ENCODE measurements at regions not wholly inside any gene's neighbourhood (a gene's known extent, or its start where the extent isn't known, plus 50 kb on each side); places are given as distances from the start of the nearest gene placed in this dataset.

DNA sequence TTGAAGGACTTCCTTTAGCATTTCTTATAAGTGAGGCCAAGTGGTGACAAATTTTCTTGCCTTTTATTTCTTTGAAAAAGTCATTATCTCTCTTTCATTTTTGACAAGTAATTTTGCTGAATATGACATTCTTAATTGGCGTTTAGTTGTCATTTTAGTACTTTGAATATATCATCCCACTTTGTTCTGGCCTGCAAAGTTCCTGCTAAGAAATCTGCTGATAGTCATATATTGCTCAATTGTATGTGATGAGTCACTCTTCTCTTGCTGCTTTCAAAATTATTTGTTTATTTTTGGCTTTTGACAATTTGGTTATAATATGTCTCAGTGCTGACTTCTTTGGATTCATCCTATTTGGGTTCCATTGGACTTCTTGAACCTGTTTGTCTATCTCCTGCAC lies 312.6 kb downstream of the DUSP10 start:
- no peak for DNase-seq (ENCODE audit: low read depth in 2 of 2)

DNA sequence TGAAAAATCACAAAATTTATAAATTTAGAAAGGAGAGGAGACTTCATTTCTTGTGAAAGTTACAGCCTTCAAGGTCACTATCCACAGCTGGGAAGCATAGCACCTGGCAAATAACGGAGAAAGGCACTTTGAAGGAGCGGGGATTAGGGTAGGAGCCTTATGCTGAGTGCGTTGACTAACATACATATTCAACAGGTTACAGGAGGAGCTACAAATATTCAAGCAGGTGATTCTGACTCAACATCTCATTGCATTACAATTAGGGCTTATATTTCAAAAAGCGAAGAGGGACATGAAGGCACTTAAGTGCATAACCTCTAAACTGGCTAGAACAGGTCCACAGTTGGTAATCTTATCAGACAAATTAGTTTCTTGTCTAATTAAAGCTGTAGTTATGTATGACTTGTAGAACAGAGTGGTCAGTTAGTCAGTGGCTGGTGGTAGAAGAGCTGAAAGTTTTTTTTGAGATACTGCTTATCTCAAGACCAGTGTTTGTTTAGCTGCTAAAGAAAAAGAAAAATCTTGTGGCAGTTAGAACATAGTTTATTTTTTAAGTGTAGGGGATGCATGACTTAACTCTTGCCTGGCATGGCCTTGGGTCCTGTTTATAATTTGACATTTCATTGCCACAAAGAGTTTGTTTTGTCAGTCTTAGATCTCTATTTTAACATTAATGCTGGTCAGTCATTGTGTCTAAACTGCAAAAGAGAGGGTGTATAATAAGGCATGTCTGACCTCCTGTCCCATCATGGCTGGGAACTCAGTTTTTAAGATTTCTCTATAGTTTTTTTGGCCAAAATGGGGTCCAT lies 311.5 kb downstream of the DUSP10 start:
- DNase-seq (ENCODE audit: low read depth in 2 of 2) = no peak

- no peak for DNase-seq (ENCODE audit: low read depth in 2 of 2)
Measured at GRCh38 chr1:221431068-221431651, 310.7 kb downstream of the DUSP10 start.

- DNase-seq (ENCODE audit: low read depth in 2 of 2) = no peak
Measured at GRCh38 chr1:221431961-221432360, 309.9 kb downstream of the DUSP10 start.

GRCh38 chr1:221435504-221435904 lies 306.4 kb downstream of the DUSP10 start:
- no peak for DNase-seq (ENCODE audit: low read depth in 2 of 2)

GRCh38 chr1:221437171-221437570 lies 304.7 kb downstream of the DUSP10 start:
- DNase-seq (ENCODE audit: low read depth in 2 of 2) = no peak

DNA sequence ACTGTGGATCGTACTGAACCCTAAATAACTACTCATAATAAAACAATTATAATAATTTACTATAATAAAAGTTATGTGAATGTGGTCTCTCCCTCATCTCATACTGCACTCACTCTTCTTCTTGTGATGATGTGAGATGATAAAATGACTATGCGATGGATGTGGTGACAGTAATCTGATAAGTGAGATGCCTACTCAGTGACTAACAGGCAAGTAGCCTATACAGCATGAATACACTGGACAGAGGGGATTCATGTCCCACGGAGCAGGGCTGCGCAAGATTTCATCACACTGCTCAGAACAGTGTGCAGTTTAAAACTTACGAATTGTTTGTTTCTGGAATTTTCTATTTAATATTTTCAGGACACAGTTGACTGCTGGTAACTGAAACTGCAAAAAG lies 304.0 kb downstream of the DUSP10 start:
- DNase-seq (ENCODE audit: low read depth in 2 of 2) = no peak

DNA sequence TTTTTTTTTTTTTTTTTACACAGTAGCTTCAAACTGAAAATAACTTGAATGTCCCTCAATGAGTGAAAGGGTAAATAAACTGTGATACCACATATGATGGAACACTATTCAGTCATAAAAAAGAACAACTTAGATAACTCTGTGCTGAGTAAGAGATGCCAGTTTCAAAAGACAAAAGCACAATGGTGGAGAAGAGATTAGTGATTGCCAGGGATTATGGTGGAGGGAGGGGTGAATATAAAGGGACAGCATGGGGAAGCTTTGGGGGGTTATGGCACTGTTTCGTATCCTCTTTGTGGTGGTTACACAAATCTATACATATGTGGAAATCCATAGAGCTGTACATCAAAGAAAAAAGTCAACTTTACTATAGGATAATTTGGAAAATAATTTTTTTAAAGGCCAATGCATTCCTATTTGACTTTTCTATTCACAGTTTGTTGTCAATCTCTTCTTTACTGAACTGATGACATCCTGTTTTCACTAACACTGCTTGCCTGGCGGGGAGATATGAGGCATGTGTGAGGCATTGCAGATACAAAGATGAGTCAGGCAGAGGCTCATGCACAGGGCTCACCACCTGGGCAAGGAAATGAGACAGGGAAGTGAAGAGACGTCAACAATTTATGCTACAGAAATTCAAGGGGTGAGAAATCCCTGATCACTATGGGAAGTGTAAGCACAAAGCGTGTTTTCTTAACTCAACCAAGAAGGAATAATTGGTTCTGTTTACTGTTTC lies 302.7 kb downstream of the DUSP10 start:
- DNase-seq (ENCODE audit: low read depth in 2 of 2) = peak in 1 of 2 donors; percentile 27

DNA sequence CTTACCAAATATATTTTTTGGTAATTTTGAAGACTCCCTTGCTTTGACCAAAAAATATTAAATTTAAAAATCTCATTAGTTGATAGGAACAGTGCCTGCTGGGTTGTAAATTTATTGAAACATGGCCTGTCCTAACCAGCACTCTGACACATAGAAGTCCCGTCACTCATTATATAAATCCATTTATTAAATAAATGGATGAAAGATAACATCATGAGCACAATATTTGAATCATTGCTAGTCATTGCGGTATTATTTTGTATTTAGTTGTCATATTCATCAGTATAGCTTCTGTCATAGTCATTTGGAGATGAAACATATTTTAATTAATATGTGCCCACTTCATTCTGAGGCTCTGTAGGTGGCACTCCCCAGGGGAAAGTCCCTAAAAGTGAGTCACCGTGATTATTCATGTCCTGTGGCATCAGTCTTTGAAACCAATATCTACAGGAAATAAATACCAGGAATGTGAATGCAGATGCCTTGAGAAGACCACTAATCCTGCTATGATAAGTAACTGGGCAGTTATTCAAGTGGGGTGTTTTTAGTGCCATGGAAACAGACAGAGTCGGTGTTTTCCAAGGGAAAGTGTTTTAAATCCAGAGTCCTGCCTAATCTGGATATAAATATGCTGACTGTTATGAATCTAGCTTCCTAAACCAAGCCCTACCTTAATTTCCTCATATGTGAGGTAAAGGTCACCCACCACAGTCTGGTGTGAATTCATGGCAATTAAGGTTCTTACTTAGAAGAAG lies 302.0 kb downstream of the DUSP10 start:
- DNase-seq (ENCODE audit: low read depth in 2 of 2) = no peak

DNA sequence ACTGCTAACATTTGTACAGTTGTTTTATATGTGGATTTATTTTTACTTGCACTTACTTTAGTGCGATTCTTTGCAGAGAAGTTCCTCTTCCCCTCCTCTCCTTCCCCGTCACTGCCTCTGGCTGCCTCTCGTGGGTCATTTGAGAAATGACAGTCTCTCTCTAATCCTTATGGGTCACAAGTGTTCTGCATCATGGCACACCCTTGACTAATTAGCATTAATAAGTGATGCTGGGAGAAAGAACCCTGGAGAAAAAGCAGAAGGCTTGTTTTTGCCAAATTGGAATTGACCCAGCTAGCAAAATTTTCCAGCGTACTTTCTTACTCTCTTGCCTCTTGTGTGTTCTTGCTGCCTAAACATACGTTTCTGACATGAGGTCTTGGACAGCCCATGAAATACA lies 301.2 kb downstream of the DUSP10 start:
- DNase-seq (ENCODE audit: low read depth in 2 of 2) = no peak

DNA sequence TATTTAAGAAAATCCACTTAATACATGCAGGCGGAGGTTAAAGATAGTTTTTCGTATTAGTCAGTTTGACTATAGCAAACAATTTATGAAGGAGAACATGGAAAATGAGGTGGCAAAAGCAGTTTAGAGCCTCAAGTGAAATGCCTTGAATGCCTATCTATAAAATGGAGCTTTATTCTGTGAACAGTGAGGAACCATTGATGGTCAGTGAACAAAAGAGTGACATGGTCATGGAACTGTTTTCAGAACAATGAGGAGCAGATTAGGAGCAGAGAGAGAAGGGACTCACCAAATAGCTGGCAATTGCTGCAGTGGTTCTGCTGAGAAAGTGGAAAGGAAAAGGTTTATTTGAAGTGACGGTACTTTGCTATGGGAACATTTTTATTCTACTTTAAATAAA lies 299.8 kb downstream of the DUSP10 start:
- DNase-seq (ENCODE audit: low read depth in 2 of 2) = no peak

- DNase-seq (ENCODE audit: low read depth in 2 of 2) = no peak
Measured at GRCh38 chr1:221444346-221444745, 297.5 kb downstream of the DUSP10 start.

DNA sequence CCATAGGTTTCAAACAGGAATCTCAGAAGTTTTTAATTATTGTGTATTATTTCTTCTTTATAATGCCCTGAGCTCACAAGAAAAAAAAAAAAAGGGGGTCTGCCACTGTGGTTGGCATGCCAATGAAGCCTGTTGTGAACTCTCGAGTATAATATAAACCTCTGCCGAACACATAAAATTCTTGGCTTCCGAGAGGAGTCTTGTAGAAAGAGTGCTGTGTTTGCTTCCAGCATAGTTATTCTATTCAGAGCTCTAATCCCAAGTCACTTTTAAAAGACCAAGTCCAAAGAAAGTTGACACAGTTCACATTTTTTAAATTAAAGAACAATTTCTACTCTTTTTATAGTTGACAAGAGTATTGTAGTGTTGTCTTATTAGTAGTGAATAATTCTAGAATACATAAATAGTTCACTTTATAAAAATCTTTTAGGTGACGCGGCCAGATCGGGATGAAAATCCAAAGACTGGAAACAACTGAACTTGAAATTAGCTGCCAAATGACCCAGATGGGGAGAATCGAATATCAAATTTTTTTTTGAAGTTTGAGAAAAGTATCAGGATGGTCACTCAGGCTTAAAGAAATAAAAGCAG lies 293.2 kb downstream of the DUSP10 start:
- no peak for DNase-seq (ENCODE audit: low read depth in 2 of 2)

DNA sequence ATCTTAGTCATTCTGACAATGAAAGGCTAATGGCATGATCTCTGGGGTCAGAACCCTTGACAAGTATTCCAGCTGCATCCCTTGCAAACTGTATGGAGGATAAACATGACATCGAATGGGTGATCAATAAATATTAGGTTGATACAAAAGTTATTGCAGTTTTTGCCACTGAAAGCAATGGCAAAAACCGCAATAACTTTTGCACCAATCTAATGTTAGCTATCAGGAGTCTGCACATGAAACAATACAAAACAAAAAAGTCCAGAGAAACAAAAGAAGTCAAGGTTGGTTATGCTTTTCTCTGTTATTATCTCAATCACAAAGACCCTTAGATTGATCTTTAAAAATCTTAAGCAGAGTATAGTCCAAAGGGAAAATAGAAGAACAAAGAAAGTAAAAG lies 292.7 kb downstream of the DUSP10 start:
- no peak for DNase-seq (ENCODE audit: low read depth in 2 of 2)

DNA sequence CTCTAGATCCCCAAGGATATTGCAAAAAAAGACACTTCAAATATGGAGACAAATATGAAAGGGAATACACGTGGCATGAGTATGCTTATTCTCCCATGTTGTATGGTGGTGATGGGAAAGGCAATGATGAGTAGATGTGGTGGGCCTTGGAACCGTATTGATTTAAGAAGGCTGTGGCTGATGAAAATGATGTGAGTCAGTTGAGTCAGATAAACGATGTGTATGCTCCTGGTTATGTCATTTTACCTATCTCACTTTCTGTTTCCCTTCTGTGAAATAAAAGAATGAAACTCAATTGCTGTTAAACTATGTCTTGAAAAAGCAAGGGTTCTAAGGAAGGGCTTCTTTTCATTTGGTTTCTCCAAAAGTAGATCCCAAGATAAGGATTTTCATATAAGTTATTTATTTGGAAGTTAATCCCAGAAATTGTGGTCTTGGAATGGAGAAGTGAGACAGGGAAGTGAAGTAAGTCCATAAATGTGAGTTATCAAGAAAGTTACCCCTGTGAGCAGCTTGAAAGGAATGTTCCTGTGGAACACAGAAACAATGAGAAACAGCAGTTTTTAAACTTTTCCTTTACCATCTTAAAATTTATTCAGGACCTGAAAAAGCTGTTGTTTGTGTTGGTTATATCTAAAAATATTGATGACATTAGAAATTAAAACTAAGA lies 292.0 kb downstream of the DUSP10 start:
- DNase-seq (ENCODE audit: low read depth in 2 of 2) = no peak

DNA sequence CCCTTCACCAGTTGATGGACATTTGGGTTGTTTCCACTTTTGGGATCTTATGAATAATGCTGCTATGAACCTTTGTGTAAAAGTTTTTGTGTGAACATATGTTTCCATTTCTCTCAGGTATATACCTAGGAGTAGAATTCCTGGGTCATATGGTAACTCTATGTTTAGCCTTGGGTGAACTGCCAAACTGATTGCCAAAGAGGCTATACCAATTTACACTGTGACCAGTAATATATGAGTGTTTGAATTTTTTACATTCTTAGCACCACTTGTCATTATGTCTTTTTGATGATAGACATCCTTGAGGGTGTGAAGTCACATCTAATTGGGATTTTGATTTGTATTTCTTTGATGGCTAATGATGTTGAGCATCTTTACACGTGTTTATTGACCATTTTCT lies 290.1 kb downstream of the DUSP10 start:
- DNase-seq (ENCODE audit: low read depth in 2 of 2) = no peak

- DNase-seq (ENCODE audit: low read depth in 2 of 2) = no peak
Measured at GRCh38 chr1:221454096-221454495, 287.8 kb downstream of the DUSP10 start.

GRCh38 chr1:221456918-221457317 lies 285.0 kb downstream of the DUSP10 start:
- no peak for DNase-seq (ENCODE audit: low read depth in 2 of 2)

DNA sequence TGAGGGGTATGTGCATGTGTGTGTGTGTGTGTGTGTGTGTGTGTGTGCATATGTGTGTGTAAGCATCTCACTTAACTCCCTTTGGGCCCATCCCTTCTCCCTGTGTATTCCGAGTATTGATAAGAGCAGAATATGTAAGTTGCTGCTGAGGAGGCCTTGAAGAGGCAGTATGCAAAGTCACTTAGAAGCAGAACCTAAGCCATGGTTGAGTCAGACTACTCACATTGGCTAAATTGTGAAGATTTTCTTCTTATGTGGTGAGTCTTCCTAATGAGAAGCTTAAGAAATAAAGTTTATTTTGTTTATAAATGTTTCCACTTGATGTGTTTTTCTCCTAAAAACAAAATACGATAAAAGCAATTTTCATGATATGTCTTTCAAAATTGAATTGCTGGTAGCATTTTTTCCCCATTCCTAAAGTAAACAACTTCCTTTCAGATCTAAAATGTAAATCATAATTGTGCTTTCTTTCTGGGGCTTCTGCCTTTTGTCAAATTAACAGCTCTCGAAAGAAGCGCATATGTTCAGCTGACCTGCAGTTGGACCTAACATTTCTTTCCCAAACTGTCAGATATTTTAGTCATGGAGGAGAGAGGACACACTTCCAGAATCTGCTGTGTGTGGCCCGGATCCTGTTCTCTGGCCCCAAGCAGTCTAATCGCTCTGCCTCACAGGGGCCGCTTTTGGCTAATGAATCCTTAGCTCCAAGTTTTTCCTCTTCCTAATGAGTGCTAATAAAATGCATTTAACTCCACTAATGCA lies 284.0 kb downstream of the DUSP10 start:
- DNase-seq (ENCODE audit: low read depth in 2 of 2) = no peak

GRCh38 chr1:221458447-221459156 lies 283.3 kb downstream of the DUSP10 start:
- DNase-seq (ENCODE audit: low read depth in 2 of 2) = no peak
